ENCODE measurements at regions not wholly inside any gene's neighbourhood (a gene's known extent, or its start where the extent isn't known, plus 50 kb on each side); places are given as distances from the start of the nearest gene placed in this dataset.

DNA sequence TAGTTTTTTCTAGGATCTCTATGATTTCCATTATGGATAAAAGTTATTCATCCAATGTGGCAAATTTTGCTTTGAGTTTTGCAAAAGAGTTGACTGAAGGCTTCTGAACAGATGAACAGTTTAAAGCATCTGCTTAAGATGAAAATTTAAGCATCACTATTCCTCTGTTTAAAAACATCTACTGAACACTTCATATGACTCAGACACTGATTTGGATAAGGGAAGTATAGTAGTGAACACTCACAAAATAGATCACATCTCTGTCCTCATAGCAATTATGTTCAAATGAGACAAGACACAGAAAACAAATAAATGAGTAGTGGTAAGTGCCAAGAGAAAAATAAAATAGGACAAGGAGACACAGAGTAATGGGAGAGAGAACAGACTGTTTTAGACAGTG is 157.3 kb downstream of the MBL2 start:
- no peak for DNase-seq

DNA sequence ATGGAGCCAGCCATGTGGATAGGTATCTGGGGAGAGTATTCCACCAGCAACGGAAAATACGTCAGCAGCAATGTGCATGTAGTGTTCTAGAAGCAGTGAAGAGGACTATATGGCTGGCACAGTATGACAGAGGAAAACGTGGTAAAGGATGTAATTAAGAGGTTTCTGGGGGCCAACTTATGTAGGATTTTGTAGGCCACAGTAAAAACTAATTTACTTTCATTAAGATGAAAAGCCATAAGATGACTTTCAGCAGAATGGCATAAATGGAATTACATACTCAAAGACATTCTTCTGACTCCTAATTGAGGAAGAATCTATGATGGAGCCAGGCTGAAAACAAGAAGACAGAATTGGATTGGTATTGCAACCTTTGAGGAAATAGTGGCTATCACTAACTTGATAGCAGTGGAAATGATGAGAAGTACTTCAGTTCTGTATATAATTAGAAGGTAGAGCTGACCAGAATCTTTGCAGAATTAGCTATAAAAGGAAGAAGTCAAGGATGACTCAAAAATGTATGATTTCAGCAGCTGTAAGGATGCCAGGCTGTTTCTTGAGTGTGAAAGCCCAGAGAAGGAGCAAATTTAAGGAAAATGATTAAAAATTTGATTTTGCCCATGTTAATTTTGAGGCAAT is 156.7 kb downstream of the MBL2 start:
- DNase-seq = no peak

DNA sequence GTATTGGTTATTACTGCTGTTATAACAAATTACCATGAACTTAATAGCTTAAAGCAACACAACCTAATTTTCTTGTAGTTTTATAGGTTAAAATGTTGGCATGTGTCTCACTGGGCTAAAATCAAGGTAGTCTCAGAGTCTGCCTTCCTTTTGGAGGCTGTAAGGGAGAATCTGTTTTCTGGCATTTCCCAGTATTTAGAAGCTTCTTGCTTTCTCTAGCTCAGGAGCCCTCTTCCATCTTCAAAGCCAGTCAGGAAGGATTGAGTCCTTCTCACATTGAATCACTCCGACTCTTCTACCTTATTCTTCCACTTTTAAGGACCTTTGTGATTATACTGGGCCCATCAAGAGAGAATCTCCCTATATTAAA is 156.2 kb downstream of the MBL2 start:
- DNase-seq = no peak

DNA sequence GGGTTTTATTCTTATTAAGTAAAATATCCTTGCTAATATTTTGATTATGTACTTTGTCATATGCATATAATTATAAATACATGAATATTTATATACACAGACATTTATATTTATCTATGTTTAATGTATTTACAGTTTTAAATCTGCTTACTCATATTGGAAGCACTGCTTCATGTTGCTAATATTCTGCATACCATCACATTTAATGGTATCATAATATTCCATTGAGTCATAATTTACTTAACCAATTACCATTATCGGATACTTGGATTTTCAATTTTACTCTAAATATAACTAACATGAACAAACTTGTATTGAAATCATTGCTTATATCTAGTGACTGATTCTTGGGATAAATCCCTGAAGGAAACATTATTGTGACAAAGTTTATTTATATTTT is 155.2 kb downstream of the MBL2 start:
- DNase-seq = no peak

DNA sequence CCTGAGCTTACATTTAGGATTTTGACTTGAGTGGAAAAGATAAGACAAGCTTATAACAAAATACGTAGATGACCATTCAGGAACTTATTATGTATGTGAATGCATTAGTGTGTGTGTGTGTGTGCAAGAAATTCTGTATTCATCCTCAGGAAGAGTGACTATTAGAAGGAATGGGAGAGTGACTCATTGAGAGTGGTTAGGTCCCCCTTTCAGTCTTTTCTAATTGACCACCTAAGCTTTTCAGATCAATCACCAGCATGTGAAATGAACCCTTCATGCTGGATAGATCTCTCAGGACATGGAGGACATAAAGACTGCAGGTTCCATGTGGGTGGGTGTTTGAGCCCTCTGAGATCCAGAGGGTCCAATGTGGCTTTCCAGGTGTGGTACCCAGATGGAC is 153.5 kb downstream of the MBL2 start:
- no peak for DNase-seq

DNA sequence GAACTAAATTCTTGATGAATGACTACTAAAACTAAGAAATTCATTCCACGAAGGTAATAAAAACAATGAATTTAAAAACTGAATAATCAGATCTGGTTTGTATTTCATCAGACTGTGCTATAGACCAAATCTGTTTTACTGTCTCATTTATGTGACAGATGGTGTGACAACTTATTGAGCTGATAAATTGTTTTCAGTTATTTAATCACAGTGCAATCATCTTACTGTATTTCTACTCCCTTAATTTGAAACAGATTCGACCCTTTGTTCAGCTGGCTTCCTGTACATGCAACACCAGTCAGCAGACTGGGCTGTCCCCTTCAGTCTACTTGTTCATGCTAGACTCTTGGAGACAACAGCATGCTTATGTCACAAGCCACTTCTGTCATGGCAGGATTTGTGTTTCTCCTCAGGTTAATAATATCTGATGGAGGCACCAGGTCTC is 150.9 kb downstream of the MBL2 start:
- peak; percentile 75 for DNase-seq

DNA sequence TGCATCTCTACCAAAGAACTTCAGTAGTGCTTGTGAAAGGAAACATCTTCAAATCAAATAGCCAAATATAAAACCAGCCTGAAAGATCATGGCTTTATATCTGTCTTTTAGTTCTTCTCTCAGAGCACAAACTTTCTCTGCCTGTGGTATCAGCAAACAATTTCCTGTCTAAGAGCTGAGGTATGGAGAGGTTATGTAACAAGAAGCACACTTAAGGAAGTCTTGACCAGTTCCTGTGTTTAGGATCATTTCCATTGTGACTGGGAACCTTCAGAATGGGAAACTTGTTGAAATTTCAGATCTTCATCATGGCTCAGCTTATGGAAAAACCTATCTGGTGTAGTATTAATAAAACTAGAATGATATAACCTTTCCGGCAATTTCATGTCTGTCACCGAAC is 148.8 kb downstream of the MBL2 start:
- DNase-seq = no peak

DNA sequence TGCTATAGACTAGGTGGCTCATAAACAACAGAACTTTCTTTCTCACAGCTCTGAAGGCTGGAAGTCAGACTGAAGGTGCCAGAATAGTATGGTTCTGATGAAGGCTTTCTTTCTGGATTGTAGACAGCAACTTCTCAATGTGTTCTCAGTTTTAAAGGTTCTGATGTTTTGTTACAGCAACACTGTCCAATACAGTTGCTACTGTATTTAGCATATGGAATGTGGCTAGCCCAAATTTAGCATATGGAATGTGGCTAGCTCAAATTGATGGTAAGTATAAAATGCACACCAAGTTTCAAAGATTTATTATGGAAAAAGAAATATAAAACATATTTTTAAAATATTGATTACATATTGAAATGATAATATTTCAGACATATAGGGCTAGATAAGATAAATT is 145.3 kb downstream of the MBL2 start:
- no peak for DNase-seq

DNA sequence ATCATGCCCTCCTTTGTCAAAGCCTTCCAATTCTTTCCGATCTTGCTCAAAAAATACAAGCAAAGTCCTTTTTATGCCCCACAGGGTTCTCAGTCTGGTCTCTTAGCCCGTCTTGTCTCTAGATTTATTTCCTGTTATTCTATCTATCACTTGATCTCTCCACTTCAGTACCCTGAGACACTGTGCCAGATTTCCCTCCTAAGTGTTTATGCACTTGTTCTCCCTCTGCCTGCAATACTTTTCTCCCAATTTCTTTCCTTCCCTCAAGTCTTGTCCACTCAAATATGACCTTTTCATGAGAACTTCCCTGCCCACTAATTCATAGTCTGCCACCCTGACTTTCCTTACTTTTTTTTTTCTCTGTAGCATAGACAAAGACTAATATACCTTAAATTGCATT is 141.4 kb downstream of the MBL2 start:
- DNase-seq = no peak

DNA sequence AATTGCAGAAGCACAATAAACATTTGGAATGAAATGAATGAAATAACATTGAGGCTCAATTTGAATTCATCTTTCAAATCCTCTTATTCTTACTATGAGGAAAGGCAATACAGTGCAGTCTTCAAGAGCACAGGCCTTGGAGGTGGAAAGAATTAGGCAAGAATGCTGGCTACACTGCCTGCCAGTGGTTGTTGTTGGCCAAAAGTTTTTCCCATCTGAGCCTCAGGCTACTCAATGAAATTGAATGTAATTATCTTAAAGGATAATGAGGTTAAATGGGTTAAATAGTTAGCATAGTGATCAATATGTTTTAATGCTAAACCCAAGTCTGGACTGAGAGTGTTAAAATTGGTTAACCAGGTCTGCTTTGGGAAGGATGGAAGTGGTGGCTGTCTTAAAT is 140.9 kb downstream of the MBL2 start:
- DNase-seq = no peak

DNA sequence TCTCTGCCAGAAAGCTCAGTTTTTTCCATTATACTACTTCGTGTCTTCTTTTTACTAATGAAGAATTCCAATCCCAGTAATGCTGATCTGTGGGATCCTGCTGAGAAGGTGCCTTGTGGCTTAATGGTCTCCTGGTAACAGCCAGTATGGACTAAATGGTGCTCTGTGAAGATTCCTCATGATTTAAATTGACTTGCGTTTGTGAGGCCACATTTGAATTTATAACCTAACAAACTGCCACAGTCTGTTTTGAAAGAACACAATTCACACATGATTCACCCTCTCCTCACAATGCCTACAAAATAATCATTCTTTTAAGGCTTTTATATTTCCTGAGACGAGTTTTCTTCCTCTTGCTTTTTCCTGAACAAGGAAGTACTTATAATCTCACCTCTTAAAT is 140.0 kb downstream of the MBL2 start:
- peak; percentile 10 for DNase-seq

DNA sequence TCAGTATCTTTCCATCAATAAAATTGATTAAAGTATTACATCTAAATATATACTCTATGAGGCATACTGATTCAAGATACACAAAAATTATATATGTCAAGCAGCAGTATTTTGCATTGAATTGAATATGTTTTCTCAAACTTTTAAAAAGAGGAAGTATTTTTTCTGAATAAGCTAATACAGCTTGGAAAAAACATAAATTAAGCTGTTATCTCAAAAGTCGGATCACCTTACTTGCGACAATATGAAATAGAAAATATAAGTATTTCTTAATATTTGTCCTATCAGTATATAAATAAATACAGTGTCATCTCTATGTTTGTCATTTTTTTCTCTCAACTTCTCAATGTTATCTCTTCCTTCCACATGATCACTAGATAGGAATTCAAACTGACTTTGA is 139.3 kb downstream of the MBL2 start:
- DNase-seq = no peak

DNA sequence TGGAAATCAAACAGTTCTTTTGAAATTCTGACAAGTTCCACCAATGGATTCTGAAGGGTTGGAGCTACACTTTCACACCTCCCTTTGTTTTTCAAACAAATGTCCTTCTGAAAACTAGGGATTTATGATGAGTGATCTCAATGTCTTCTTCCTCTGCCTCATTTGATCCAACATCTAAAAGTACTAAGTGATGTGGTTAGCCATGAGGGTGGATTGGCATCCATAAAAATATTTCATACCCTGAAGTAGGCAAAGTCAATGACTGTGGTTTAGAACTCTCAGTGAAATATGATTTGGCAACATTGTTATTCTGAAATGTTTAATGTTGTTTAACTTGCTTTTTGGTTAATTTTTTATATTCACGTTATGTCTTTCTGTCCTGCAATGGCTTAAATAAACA is 136.9 kb downstream of the MBL2 start:
- DNase-seq = no peak

DNA sequence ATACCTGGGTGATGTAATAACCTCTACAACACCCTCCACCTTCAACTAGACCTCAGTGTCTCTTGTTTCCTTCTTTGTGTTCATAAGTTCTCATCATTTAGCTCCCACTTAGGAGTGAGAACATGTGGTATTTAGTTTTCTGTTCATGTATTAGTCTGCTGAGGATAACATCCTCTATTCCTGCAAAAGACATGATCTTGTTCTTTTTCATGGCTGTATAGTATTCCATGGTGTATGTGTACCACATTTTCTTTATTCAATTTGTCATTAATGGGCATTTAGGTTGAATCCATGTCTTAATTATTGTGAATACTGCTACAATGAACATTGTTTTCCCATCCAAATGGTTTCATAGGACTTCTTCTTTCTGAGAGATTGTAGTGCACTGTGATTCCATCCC is 135.7 kb downstream of the MBL2 start:
- DNase-seq = no peak

DNA sequence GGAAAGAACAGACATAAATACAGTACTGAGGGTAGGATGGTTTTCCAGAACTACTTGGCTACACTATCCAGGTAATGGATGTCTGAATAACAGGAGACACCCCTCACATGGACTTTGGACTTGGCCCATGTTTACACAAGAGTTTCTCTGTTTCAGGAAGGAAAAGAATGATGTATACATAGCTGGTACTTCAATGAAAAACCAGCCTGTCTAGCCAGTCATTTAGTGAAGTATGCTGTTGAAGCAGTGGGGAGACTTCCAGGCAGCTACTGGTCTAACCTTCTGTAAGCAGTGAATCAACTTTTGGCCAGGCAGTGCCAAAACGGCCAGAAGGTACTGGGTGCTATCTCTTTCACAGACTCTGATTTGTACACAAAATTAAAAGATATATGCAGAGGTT is 135.0 kb downstream of the MBL2 start:
- DNase-seq = peak; percentile 62

DNA sequence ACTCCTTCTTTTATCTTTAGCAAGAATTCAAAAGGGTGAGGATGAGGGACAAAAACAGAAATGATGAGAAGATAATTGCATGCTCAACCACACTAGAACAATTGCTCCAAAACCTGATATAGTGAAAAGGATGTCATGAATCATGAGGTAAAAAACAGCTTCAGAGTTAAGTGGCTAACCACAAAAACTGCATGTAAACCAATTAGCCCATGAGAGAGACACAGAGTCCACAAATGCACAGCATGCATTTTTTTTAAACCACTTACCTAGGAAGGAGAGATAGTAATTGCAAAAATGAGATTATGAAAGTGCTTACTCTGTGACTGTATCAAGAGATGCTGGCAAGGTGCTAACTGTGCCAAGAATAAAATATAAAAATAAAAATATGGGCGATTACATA is 132.9 kb downstream of the MBL2 start:
- peak; percentile 46 for DNase-seq

DNA sequence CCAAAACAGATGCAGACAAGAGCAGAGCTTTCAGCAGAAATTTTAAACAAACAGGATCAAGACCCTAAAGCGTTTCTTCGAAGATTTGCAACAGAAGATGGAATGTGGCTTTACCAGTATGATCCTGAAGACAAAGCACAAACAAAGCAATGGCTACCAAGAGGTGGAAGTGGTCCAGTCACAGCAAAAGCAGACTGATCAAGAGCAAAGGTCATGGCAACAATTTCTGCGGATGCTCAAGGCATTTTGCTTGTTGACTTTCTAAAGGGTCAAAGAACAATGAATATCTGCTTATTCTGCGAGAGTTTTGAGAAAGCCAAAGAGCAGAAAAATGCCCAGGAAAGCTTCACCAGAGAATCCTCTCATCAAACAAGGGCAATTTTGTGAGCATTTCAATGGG is 130.4 kb downstream of the MBL2 start:
- no peak for DNase-seq

DNA sequence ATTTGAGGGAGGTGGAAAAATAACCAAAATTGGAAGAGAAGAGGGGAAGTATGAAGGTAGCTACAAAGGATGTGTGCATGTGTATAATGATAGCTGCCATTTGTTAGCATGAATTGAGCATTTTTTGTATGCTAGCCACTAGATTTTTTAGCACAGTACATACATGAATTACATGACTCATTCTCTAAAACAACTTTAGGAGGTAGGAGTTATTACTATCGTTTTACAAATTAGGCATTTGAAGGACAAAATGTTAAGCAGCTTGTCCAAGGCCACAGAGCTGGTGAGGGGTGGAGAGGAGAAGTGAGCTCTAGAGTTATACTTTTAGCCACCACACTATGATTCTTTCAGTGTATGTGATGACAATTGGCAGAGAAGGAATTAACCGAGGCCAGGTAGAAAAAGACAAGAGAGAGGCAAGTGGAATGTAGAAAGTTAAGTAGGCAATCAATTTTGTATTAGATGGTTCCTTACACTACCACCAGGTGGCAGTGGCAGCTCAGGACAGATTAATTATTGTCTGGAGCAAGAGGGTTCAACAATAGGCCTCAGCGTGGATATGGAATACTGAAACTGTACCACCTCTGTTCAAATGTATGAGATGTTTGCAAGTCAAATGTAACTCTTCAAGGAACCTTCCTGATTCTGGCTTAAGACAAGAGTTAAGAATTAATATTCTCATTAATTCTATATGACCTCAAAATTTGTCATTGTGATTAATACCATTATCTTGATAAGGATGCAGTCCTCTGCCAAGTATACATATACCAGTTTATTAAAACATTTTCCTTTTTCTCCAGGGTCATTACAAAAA is 128.0 kb downstream of the MBL2 start:
- peak; percentile 63 for DNase-seq

DNA sequence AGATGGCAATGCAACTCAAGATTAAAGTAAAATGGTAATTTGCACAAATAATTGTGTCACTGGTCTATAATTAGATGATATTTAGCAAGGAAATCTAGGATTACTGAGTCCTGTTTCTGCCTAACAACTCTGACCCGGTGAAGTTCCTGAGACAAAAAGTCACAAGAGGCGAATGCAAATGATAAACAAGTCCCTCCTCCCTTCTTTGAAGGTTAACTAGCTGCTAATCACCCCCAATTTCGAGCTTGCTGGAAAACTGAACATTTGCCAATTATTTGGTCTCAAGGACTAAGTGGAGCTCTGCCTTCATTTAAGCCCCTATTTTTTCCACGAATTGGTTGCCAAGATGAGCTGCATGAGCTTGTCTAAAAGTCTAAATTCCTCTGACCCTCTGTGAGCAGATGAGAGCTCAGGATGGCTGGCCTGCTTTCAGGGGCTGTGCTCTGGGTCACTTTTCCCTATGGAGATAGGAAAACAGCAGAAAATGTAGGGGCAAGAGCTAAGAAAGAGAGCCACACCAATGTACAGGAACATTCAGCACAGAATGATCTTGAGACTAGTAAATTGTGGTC is 127.3 kb downstream of the MBL2 start:
- no peak for DNase-seq

DNA sequence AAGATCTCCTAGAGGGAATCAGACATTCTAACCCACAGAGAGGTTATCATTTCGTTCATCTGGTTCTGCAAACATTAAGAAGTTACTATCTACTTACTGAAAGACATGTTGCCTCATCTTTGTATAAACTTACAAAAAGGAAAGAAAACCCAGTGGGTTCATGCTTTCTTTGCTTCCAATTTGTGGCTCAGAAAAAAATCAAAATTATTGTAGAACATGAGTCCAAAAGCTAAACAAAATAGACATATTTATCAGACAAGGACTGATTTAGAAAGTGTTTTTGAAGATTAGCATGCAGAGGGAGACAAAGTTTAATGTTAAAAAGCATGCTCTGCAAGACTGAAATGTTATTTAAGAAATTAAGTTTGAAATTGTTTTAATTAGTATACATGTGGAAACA is 123.1 kb downstream of the MBL2 start:
- no peak for DNase-seq

DNA sequence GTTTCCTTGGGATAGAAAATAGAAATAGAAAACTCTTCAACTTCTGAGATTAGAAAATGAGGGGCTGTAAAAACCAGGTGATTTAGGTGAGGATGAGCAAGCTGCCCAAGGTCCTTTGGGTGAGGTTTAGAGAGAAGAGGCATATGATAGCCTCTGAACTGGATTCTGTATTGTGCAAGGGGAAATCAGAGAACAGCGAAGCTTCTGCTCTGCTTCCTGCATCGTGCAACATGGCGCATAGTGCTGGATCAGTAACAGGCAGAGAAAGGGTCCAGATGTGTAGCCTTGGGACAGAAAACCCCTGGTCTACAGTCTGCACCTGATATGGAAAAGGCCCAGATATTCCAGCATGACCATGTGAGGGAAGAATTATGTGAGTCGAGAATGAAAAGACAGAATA is 121.7 kb downstream of the MBL2 start:
- no peak for DNase-seq

DNA sequence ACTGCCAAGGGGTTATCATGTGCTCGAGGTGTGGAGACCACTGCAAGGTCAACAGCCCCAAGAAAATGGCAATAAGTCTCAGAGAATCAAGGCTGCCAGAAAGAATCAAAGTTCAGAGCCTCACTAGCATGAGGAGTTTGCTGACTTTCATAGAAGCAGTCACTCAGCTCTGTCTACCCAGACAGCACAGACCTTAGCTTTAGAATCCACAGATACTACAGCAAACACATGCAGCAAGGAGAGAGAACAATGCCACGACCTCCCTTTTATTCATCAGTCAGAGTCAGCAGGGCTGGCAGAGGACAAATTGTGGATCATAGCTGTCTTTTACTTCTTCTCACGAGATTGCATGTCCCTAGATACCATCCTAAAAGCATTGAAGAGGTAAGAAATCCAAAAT is 121.3 kb downstream of the MBL2 start:
- no peak for DNase-seq

DNA sequence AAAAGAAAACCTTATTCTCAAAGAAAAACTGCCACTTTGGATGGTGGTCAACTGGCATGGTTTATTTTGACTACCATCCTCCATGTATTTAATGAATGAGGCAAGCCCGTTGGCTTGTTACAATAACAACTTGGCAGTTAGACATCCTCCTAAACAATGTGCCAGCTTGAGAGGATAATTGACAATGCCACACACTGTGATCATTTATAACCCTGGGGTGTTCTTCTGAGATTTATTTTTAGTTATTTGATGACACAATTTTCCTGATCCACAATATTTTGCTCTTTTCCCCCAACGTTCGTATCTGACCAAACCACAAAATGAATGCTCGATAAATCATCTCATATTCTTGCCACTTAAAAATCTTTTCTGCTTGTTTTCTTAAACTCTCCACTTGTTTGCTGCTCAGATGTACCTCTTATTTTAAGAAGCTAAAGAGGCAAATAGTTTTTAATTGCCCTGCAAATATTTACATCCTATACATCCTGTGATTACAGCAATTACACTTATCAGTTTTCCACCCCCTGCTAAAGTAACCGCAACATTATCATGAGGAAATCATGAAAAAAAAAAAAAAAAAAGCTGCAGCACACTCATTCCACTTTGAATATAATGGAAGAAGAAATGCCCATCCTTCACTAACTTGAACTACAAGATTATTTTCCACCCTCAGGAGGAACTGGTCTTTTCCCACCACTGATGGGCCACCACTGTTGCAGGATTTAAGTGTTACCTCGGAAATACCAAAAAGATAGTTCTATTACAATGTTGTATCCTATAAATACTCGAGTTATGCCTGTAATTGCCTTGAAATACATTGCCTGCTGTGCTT is 119.9 kb downstream of the MBL2 start:
- DNase-seq = peak; percentile 88

Data from NCI-H69 (cell line).